A549 (cell line): ENCODE measurements at regions not wholly inside any gene's neighbourhood (a gene's known extent, or its start where the extent isn't known, plus 50 kb on each side); places are given as distances from the start of the nearest gene placed in this dataset.

ENCODE experiments used
- ATAC-seq, 2 experiments: fragments of 200-7000 bp in 1 of 2; fragments of >200 bp in 1 of 2; cut with Nextera tagmentation in 1 of 2; cut with Tn5 transposase in 1 of 2; 3 replicates each; pipeline versions ENCODE4 v1.8.0 to v1.9.1; 2018 to 2020; ENCODE audit warnings: mild to moderate bottlenecking in 1 of 2, moderate library complexity in 1 of 2
- CTCF ChIA-PET: fragments of 300-600 bp; sonication (Branson Sonifier 250); formaldehyde crosslinking; extraction: SDS; loops from one replicate; lab custom pipeline; 2021; ENCODE audit warnings: antibody characterized with exemption, inconsistent platforms; lab: Yijun Ruan, JAX
- POLR2A ChIA-PET: fragments of 350-600 bp; formaldehyde crosslinking; extraction: SDS; loops from one replicate; lab custom pipeline; 2021; ENCODE audit warnings: antibody characterized with exemption, inconsistent platforms; lab: Yijun Ruan, JAX
- DNase-seq, 2 experiments: peaks; one replicate each; pipeline versions ENCODE4 v3.0.0 to v3.0.0-alpha.2; 2011 to 2016; ENCODE audit warnings: low read depth in 1 of 2, low spot score in 1 of 2
- FAIRE-seq: peaks from 2 replicates; lab custom pipeline; 2011; peaks lifted over from hg19 to GRCh38; lab: Jason Lieb, UNC
- H3K27ac ChIP-seq, 2 experiments: fragments of >200 bp; sonication (Bioruptor Twin); formaldehyde crosslinking; 3 replicates each; pipeline ENCODE4 v1.5.1; 2016 to 2017
- H3K4me1 ChIP-seq: fragments of >200 bp; sonication (Bioruptor Twin); formaldehyde crosslinking; 3 replicates; pipeline ENCODE4 v1.6.1; 2016
- H3K4me2 ChIP-seq: fragments of >200 bp; sonication (Bioruptor Twin); formaldehyde crosslinking; 3 replicates; pipeline ENCODE4 v1.6.1; 2016
- H3K4me3 ChIP-seq: fragments of >200 bp; sonication (Bioruptor Twin); formaldehyde crosslinking; 3 replicates; pipeline ENCODE4 v1.5.1; 2016
- H3K9me3 ChIP-seq: fragments of >200 bp; sonication (Bioruptor Twin); formaldehyde crosslinking; 3 replicates; pipeline ENCODE4 v1.6.1; 2016
- CEBPB ChIP-seq, 2 experiments: fragments of >200 bp in 1 of 2; sonication (Bioruptor Twin) in 1 of 2; formaldehyde crosslinking in 1 of 2; IDR thresholded peaks; 2 replicates each; pipeline ENCODE4 v1.6.1; 2012 to 2016
- CHD2 ChIP-seq: fragments of 150-350 bp; IDR thresholded peaks from 2 replicates; pipeline ENCODE4 v1.6.1; 2014; ENCODE audit warnings: low read length; ENCODE audit not compliant: partially characterized antibody
- CHD4 ChIP-seq: fragments of 200-600 bp; sonication (generic); IDR thresholded peaks from 2 replicates; pipeline ENCODE4 v1.6.1; 2016; ENCODE audit warnings: antibody characterized with exemption, mild to moderate bottlenecking, borderline replicate concordance
- ESRRA ChIP-seq: fragments of 150-350 bp; IDR thresholded peaks from 2 replicates; pipeline ENCODE4 v1.6.1; 2014; ENCODE audit warnings: mild to moderate bottlenecking, low read length, borderline replicate concordance
- FOSB ChIP-seq: fragments of 250-450 bp; sonication (Bioruptor Pico); IDR thresholded peaks from 2 replicates; pipeline ENCODE4 v1.5.0; 2020; ENCODE audit warnings: mild to moderate bottlenecking, moderate library complexity
- HDAC2 ChIP-seq: fragments of 200-600 bp; sonication (generic); IDR thresholded peaks from 2 replicates; pipeline ENCODE4 v1.6.1; 2016
- JUNB ChIP-seq: fragments of >200 bp; sonication (Bioruptor Twin); formaldehyde crosslinking; IDR thresholded peaks from 2 replicates; pipeline ENCODE4 v1.6.1; 2016
- KDM5A ChIP-seq: fragments of 200-600 bp; sonication (generic); IDR thresholded peaks from 2 replicates; pipeline ENCODE4 v1.6.1; 2016; ENCODE audit warnings: antibody characterized with exemption, mild to moderate bottlenecking
- MAFK ChIP-seq: fragments of 450-650 bp; IDR thresholded peaks from 2 replicates; pipeline ENCODE4 v1.6.1; 2014; ENCODE audit not compliant: partially characterized antibody
- POLR2AphosphoS2 ChIP-seq: conservative IDR thresholded peaks from 2 replicates; pipeline ENCODE4 v1.6.1; 2012; ENCODE audit warnings: low read length, improper control_type of control experiment, inconsistent platforms
- ZC3H11A ChIP-seq: fragments of 450-650 bp; IDR thresholded peaks from 2 replicates; pipeline ENCODE4 v1.6.1; 2014; ENCODE audit warnings: antibody characterized with exemption, mild to moderate bottlenecking
- WGBS: methylation state at CpG from one replicate; pipeline ENCODE4 v1.1.6; 2017; ENCODE audit errors: missing lambda C conversion rate; 5-methylcytosine and 5-hydroxymethylcytosine counted together
- TF ChIP-seq, protein P1 (sequence below): IDR thresholded peaks from 2 replicates; pipeline ENCODE4 v1.6.1; 2012
- TF ChIP-seq, protein P2 (sequence below): IDR thresholded peaks from 2 replicates; pipeline ENCODE4 v1.6.1; 2012
- TF ChIP-seq, protein P3 (sequence below): fragments of 250-450 bp; sonication (Bioruptor Pico); IDR thresholded peaks from 2 replicates; pipeline ENCODE4 v1.5.0; 2020; ENCODE audit warnings: low read depth, mild to moderate bottlenecking, moderate library complexity
- TF ChIP-seq, protein P4 (sequence below): fragments of 150-350 bp; IDR thresholded peaks from 2 replicates; pipeline ENCODE4 v1.6.1; 2014; ENCODE audit warnings: low read depth, mild to moderate bottlenecking, low read length
- TF ChIP-seq, protein P5 (sequence below): fragments of 450-650 bp; IDR thresholded peaks from 2 replicates; pipeline ENCODE4 v1.6.1; 2014; ENCODE audit warnings: antibody characterized with exemption

DNA sequence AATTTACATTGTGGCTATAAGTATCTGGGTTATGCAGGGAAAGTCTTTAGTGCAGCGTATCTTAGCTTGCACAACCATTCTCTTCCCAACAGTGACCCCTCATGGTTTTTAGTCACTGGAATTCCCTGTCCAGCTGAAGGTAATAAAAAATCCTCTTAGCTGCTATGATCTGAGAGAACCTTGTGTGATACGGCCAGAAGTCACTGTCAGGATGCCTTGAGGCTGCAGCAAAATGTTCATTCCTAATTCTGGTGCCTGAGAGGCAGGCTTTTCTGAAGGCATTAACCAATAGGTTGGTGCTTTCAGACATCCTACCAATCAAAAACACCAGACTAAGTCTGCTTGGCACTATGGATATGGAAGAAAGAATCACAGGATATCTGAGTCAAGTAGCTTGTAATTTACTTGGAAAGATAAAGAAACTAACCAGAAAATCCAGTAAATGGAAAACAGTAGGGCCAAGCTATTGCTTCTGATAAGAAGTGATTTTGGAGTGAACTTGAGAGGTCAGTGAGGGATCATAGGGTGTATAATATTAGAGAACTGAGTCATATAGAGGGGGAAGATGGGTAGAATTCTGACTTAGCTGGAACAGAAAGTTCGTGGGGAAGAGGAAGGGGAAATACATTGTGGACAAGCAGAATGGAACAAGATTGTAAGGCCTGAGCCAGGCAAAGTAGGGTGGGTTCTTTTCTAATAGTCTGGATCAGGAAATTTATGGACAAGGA is 89.0 kb upstream of the SLC14A2 start:
- H3K9me3 ChIP-seq = no peaks in the 10 kb centered on the region
- DNase-seq = no peak
- FAIRE-seq = no peak
- no peak for ATAC-seq
- no peaks in the 10 kb centered on the region for H3K4me1 ChIP-seq
- ChIA-PET POLR2A (no interaction called here), CTCF (no interaction called here)
- no peak overlapping the region for H3K27ac ChIP-seq
- H3K4me3 ChIP-seq = no peak overlapping the region
- 3% methylated on average over 3 of the region's 3 CpGs for whole genome bisulfite sequencing
- TF ChIP-seq HDAC2 (no peak), CHD2 (no peak)
- TF ChIP-seq, all 56 proteins: peak for 0
- no peak overlapping the region for H3K4me2 ChIP-seq

DNA sequence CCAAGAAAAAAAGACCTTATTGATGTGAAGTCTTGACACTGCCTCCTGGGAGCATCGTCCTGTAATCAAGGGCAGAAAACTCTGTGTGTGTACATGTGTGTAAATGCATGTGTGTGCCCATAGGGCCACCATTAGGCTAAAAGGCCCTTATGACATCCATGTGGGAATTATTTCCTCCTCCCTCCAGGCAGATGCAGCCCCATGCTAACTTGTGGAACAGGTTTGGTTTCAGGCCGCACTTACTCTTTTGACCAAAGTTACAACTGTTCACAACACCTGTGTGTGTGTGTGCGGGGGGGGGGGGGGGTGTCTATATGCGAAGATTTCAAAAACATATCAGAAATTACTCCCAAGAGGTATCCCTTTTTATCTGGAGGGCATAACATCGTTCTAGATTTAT is 87.4 kb upstream of the SLC14A2 start:
- ChIA-PET POLR2A (no interaction called here), CTCF (no interaction called here)
- no peaks in the 10 kb centered on the region for H3K9me3 ChIP-seq
- no peak for ATAC-seq
- no peak overlapping the region for H3K4me3 ChIP-seq
- WGBS = 14% methylated on average over 4 of the region's 5 CpGs
- no peak overlapping the region for H3K4me2 ChIP-seq
- no peak overlapping the region for H3K27ac ChIP-seq
- FAIRE-seq = no peak
- no peaks in the 10 kb centered on the region for H3K4me1 ChIP-seq
- DNase-seq = no peak
- TF ChIP-seq, protein P1, sequence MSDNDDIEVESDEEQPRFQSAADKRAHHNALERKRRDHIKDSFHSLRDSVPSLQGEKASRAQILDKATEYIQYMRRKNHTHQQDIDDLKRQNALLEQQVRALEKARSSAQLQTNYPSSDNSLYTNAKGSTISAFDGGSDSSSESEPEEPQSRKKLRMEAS = no peak
- TF ChIP-seq CHD4 (no peak), KDM5A (no peak), ESRRA (no peak), JUNB (no peak), POLR2AphosphoS2 (no peak), CEBPB (IDR thresholded peaks at IDR 0.05) (no peak)
- TF ChIP-seq, protein P2, sequence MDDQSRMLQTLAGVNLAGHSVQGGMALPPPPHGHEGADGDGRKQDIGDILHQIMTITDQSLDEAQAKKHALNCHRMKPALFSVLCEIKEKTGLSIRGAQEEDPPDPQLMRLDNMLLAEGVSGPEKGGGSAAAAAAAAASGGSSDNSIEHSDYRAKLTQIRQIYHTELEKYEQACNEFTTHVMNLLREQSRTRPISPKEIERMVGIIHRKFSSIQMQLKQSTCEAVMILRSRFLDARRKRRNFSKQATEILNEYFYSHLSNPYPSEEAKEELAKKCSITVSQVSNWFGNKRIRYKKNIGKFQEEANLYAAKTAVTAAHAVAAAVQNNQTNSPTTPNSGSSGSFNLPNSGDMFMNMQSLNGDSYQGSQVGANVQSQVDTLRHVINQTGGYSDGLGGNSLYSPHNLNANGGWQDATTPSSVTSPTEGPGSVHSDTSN = no peak
- TF ChIP-seq, protein P3, sequence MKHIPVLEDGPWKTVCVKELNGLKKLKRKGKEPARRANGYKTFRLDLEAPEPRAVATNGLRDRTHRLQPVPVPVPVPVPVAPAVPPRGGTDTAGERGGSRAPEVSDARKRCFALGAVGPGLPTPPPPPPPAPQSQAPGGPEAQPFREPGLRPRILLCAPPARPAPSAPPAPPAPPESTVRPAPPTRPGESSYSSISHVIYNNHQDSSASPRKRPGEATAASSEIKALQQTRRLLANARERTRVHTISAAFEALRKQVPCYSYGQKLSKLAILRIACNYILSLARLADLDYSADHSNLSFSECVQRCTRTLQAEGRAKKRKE (CRISPR knock-in tag) = no peak
- TF ChIP-seq, protein P4, sequence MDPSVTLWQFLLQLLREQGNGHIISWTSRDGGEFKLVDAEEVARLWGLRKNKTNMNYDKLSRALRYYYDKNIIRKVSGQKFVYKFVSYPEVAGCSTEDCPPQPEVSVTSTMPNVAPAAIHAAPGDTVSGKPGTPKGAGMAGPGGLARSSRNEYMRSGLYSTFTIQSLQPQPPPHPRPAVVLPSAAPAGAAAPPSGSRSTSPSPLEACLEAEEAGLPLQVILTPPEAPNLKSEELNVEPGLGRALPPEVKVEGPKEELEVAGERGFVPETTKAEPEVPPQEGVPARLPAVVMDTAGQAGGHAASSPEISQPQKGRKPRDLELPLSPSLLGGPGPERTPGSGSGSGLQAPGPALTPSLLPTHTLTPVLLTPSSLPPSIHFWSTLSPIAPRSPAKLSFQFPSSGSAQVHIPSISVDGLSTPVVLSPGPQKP = no peak
- TF ChIP-seq, protein P5, sequence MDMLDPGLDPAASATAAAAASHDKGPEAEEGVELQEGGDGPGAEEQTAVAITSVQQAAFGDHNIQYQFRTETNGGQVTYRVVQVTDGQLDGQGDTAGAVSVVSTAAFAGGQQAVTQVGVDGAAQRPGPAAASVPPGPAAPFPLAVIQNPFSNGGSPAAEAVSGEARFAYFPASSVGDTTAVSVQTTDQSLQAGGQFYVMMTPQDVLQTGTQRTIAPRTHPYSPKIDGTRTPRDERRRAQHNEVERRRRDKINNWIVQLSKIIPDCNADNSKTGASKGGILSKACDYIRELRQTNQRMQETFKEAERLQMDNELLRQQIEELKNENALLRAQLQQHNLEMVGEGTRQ = no peak

DNA sequence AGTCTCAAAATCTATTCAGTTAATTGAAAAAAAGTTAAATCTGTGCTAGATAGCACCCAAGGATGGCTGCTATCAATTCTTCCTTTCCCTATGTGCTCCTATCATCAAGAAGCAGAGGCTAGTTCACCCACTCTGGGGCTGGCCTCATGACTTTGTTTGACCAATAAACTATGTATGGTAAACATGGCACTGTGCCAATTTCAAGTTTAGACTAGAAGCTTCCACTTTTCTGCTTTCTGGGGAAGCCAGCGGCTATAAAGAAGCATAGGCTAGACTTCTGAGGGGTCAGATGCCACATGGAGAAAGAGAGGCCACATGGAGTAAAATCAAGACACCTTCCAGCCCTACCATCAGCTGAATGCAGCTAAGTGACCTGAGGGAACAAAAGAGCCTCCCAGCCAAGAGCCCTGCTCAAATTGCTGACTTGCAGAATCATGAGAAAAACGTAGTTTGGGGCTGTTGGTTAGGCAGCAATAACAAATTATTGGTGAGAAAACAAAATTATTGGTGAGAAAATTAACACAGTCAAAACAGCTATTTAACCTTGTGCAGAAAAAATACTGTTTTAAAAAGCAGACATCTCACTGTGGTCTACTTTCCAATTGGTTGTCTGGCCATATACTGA is 86.5 kb upstream of the SLC14A2 start:
- 4% methylated on average over 2 of the region's 2 CpGs for WGBS
- TF ChIP-seq FOSB (CRISPR knock-in tag) = no peak
- no peak for TF ChIP-seq ZC3H11A
- peak; percentile 79 for TF ChIP-seq MAFK
- TF ChIP-seq, all 56 proteins: peak for 1
- no peak for ATAC-seq
- DNase-seq = no peak
- no peak overlapping the region for H3K4me2 ChIP-seq
- ChIA-PET CTCF (no interaction called here), POLR2A (no interaction called here)
- H3K4me3 ChIP-seq = no peak overlapping the region
- H3K9me3 ChIP-seq = no peaks in the 10 kb centered on the region
- FAIRE-seq = no peak
- no peak overlapping the region for H3K27ac ChIP-seq
- no peaks in the 10 kb centered on the region for H3K4me1 ChIP-seq
